NCI-H2081 (cell line): ENCODE measurements at regions not wholly inside any gene's neighbourhood (a gene's known extent, or its start where the extent isn't known, plus 50 kb on each side); places are given as distances from the start of the nearest gene placed in this dataset.

Source experiments
- DNase-seq, 2 experiments: peaks; one replicate each; lab custom pipeline; 2025; lab: John Stamatoyannopoulos, UW

- DNase-seq = no peak
Measured at GRCh38 chr6:87995461-87995860, 52.2 kb upstream of the SPACA1 start.

GRCh38 chr6:87993356-87993755 lies 54.3 kb upstream of the SPACA1 start:
- DNase-seq = no peak

GRCh38 chr6:87990871-87991270 lies 56.8 kb upstream of the SPACA1 start:
- DNase-seq = no peak

- no peak for DNase-seq
Measured at GRCh38 chr6:87982134-87982533, 65.5 kb upstream of the SPACA1 start.

GRCh38 chr6:87979737-87980136 lies 67.9 kb upstream of the SPACA1 start:
- DNase-seq = no peak

GRCh38 chr6:87976616-87977015 lies 71.0 kb upstream of the SPACA1 start:
- DNase-seq = no peak

GRCh38 chr6:87975561-87975960 lies 72.1 kb upstream of the SPACA1 start:
- DNase-seq = no peak

GRCh38 chr6:87972279-87972678 lies 75.4 kb upstream of the SPACA1 start:
- DNase-seq = no peak

- DNase-seq = no peak
Measured at GRCh38 chr6:87971605-87972262, 75.9 kb upstream of the SPACA1 start.

- peak; percentile 34 to 46 for DNase-seq
Measured at GRCh38 chr6:87968435-87969278, 79.0 kb upstream of the SPACA1 start.

GRCh38 chr6:87965806-87966205 lies 81.8 kb upstream of the SPACA1 start:
- DNase-seq = no peak

GRCh38 chr6:87959083-87959482 lies 88.6 kb upstream of the SPACA1 start:
- DNase-seq = no peak

- no peak for DNase-seq
Measured at GRCh38 chr6:87951751-87952150, 95.9 kb upstream of the SPACA1 start.

GRCh38 chr6:87950614-87951013 lies 97.0 kb upstream of the SPACA1 start:
- DNase-seq = no peak

GRCh38 chr6:87949194-87949593 lies 98.4 kb upstream of the SPACA1 start:
- no peak for DNase-seq

- DNase-seq = no peak
Measured at GRCh38 chr6:87946669-87947068, 101.0 kb upstream of the SPACA1 start.

GRCh38 chr6:87945966-87946365 lies 101.7 kb upstream of the SPACA1 start:
- DNase-seq = no peak

GRCh38 chr6:87945181-87945580 lies 102.5 kb upstream of the SPACA1 start:
- no peak for DNase-seq

GRCh38 chr6:87944541-87944954 lies 103.1 kb upstream of the SPACA1 start:
- DNase-seq = peak in 1 of 2 experiments; percentile 10

- no peak for DNase-seq
Measured at GRCh38 chr6:87943191-87943590, 104.5 kb upstream of the SPACA1 start.

GRCh38 chr6:87941556-87942358 lies 105.9 kb upstream of the SPACA1 start:
- no peak for DNase-seq

- DNase-seq = no peak
Measured at GRCh38 chr6:87939776-87940175, 107.9 kb upstream of the SPACA1 start.

- no peak for DNase-seq
Measured at GRCh38 chr6:87938287-87938686, 109.4 kb upstream of the SPACA1 start.
